ENCODE measurements at regions not wholly inside any gene's neighbourhood (a gene's known extent, or its start where the extent isn't known, plus 50 kb on each side); places are given as distances from the start of the nearest gene placed in this dataset.

DNA sequence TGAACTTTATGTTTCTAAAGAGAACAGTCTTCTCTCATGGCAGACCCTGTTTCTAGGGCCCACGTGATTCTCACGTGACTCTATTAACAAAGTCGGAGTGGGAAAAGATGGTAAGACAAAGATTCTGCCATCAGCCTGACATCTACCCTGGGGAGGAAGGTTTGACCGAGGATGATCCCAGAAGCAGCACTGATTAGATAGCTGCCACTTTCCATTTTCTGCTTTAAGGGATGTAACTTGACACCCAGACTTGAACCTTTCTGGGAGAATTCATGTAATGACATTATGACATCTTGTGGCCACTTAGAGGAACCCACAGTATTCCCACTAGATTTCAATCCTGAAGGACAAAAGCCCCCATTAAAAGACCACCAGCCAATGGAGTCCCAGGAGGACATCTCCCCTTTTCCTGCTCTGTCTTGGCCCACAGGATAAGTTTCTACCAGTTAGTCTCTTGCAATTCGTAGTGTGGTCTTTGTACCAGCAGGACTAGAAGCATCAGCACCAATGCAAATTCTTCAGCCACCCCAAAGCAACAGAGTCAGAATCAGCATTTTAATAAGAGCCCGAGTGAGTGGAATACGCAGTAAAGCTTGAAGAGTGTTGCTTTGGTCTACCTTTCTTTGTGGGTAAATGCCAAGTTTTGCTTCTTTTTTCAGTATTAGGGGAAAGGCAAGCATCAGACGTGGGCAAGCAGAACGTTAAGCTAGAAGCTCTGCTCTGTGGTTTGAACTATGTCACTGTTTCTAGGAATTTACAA lies 480.5 kb upstream of the PROK2 start:
- DNase-seq, result peak; percentile 18

DNA sequence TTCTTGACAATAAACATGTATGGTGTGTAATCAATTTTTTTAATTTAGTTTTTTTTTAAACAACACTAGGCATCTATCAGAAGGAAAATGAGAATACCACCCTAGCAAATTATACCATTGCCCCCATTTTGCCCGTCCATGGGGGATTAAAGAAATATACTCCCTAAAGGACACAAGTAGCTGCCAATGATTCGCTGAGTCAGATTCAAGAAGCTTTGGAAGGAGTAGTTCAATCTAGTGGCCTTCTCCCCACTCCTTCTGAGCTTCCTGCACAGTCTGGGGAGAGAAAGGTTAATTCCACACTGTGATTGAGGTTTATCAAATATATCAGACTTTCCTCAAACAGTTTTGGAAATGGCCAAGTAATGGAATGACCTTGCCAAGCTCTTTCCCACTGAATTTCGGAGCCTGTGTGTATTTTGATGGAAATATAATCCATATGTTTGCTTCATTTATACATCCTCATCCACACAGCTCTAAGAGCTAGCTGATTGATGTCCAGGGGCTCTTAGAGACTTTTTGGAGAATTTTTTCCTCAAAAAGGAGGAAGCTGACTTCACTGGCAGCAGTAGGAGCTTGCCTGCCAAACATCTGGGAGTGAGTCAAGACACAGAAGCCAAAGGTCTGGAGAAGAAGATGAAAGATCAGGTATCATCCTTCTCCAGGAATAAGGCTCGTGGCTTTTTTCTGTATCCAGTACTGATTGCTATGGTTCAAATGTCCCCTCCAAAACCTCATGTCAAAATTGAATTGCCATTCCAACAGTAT lies 478.5 kb upstream of the PROK2 start:
- no peak for DNase-seq

DNA sequence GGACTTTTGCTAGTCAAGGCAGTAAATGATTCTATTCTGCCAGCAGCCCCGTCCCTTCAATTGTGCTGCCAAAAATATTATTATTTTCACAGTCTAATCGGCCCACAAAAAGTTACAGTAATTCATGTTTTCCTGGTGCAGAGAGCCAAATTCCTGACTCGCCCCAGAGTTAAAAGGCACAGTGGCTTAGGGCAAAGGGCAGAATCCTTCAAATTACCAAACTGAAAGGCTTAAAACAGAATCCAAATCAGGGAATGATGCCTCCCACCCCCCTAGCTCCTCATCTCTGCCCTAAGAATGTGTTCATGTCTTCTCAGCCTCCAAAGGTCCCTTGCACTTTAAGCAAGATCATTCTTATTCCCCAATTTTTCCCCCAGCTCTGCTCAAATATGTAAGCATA lies 477.8 kb upstream of the PROK2 start:
- DNase-seq, result no peak

DNA sequence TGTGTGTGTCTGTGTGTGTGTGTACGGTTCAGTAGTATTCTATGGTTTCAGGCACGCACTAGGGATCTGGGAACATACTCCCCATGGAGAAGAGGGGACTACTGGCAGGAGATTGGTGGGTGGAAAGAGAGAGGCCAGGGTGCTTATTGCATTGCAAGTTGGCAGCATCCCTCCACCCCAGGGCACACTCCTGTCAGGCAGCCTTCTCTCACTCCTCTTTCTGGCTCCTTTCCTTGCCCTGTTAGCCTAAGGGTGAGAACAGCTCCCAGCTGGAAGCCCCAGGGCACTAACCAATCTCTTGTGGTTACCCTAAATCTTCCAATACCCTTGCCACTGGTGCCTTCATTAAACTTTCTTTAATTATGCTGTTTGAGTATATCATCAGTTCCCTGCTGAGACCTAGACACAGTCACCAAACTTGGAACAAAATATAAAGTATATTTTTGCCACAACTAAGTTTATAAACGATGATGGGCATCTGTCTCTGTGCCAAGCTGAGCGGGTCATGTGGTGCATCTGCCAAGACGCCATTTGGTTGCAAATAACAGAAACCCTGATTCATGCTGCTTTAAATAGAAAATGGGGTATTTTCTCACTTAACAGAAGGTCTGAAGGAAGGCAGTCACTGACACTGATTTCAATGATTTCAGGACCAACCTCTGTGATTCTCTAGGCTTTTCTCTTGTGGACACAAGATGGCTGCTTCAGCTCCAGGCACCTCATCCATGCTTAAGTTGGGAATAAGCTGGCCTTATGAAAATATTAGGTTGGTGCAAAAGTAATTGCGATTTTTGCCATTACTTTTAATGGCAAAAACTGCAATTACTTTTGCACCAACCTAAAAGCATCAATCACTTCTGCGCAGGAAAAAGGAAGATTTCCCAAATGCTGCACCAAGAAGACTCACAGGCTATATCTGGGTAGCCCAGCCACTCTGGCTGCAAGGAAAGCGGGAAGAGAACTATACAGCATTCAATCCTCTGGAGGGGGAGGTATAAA lies 476.9 kb upstream of the PROK2 start:
- DNase-seq, result no peak

DNA sequence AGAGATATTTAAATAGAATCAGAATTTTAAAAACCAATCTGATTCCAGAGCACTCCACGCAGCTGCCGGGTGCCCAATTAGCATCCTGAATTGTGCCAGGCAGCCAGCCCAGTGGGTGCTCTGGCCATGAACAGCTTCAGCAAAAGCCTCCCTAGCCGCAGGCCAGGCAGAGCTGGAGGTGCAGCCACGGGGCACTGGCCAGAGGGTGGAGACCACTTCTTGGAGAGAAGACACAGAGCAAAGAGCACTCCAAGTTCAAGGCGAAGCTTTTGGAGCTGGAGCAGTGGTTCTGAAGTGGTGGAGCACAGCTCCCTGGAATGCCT lies 475.6 kb upstream of the PROK2 start:
- no peak for DNase-seq

DNA sequence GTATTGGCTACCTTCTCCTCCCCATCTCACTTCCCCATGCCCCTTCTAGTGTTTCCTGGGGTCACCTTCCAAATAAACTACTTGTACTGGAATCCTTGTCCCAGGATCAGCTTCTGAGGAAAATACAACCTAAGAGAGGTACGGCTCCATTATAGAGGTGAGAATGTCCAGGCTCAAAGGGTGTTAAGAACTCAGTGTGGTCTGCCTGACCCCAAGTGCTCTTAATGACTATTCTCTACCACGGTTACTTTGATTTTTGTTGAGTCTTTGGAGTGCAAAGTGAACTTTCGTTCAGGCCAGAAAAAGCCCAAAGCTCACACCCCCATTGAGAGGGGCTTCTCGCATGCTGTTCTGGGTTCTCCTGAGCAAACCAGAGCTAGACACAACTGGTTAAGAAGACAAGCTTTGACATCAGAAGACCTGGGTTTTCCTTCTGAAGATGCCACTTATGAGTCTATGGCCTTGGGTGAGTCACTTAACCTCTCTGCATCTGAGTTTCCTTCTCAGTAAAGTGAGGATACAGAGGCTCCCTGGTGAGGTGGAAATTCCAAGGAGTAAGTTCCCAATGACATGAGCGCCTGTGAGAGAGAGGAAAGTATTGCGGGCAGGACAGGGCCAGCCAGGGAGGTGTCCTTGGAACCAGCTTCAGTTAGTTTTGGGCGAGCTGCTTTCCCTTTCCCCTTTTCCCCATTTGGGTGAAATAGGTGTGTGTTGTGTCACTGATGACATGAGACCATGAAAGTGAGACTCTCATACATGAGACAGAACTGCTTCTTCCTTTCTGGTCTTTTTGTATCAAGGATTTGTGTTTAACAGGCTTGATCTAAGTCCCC lies 475.0 kb upstream of the PROK2 start:
- no peak for DNase-seq

DNA sequence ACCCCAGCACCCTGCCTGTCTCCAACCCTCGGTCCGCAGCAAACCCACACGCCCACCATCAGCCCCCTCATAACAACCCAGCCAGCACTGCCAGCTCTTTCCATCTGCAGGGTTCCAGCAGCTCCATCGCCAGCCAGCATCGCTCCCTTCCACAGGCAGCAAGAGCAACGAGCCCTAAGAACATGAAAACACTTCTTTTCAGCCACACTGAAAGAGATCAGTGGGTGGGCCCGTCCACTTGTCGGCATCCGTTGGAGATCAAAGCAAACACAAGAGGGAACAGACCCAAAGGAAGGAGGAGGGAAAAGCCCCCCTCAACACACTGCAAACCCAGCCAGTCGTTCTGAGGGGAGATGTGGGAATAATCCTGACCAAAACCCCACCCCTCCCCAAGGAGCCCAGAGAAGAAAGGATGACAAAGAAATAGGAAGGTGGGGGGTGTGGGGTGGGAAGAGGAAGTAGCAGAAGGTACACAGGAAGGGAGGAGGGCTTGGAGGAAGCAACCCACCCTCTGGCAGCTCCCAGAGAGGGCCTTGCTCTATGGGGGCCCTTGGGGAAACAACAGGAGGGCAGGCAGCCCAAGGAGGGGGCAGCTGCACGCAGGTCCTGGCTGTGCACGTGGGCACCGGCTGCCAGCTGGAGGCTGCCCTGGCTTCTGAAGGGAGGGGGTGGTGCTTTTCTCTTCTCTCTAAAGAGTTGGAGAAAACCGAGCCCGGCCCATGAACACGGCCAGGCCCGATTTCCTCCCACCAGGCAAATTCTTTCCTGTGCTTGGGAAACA lies 473.6 kb upstream of the PROK2 start:
- DNase-seq, result peak; percentile 47

DNA sequence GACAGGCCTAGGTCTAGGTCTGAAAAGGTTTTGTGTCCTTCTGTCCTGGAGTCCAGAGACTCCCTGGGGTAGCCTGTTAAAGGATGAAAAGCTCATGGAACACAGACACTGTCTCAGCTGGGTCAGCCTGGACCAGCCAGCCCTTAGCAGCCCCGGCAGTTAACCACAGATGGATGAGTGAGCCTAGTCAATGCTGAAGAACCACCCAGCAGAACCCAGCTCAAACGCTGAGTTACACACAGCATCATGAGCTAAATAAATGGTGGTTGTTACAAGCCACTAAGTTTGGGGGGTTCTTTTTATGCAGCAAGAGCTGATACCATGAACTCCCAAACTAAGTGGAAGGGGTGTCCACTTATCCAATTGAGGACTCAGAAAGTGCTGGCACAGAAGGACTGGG lies 472.8 kb upstream of the PROK2 start:
- no peak for DNase-seq

DNA sequence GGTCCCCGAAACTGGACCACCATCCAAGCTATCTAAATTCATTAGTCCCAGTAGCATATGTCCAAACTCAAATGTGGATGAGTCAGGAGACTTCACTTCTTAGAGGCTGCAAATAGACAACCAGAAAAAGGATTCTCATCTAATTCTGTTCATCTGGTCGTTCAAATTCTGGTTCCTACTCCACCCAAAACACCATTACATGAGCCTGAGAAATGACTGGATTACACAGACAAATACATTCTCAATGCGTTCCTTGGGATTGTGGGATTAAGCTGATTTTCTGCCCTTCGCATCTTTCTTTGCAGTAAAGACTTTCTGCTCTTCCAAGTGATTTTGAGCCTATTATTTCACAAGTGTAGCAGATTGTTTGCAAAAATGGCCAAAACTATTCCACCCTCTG lies 472.3 kb upstream of the PROK2 start:
- no peak for DNase-seq

DNA sequence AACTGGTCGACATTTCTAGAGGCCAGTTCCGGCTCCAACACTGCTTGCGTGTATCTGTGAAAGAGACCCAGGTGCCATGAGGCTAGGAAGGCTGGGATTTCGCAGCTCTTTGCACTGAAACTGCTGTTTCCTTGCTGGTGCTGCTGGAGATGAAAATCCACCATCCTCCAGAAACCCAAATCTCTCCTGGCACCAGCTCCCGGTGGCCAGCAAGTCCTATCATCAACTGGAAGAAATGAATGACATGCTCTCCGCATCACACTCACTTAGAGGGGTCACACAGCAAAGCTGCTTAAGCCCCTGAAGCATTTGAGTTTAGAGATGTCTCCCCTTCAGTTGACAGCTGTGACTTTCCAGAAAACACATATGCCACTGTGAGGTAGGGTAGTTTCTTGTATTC lies 471.8 kb upstream of the PROK2 start:
- DNase-seq, result no peak

DNA sequence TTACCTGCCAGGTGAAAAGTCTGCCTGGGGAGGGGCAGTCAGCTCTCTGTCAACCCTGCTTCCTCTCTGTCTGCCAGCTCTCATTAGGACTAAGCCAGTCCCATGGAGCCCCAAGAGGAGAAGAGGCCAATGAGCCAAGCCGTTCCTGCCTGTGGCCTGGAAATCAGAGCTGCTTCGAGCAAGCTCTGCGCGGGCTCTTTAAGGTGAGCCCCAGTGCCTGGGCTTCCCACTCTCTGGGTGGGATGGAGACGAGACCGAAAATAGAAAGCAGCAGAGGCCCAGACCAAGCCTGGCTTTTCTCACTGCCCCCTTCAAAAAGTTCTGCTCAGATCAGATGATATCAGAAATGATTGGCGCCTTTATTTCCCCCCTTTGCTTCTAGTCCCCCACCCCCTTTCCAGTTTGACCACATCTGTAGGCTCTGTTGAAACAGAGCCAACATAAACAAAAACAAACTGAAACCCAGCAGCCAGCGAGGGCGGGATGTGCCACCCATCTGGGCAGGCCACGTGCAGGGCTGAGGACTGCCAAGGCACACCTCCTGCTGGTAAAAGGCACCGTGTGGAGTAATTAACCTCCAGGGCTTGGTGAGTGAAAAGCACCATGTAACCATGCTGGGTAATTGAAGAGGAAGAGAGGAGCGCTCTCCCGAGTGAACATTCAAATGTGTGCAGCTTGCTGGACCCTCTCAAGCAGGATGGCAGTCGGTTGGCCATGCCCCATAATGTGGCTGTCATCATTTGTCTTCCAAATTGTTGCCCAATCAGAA lies 471.0 kb upstream of the PROK2 start:
- peak; percentile 86 for DNase-seq

DNA sequence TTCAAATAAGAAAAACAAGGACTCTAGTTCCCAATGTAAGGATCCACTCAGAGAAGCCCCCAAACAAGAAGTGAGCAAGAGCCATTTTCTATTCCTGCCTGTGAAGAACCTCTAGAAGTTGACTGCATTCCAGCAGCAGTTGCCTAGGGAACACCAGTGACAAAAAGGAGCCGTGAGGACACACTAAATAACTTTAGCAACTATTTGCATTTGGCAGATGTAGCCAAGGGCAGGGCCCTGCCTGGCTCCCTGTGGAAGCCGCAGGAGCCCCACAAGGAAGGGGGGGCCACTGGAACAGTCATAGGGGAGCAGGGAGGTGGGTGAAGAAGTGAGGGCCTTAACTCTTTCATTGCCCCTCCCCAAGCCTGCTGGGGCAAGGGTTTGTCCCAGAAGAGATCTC lies 470.2 kb upstream of the PROK2 start:
- DNase-seq, result peak; percentile 13

DNA sequence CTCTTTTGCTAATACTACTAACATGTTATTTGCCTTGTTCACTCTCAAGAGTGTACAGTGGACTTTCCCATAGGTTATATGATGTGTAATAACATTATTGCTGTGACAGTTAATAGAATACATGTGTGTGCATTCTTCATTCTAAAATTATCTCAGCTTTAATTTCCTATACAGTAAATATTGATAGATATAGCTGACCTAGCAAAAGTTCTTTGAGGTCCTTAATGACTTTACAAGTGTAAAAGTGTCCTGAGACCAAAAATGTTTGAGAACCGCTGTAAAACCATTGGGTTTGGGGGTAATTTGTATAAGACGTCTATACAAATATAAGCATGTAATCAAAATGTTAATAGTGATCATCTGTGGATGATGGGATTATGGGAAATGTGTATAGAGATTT lies 469.5 kb upstream of the PROK2 start:
- no peak for DNase-seq

DNA sequence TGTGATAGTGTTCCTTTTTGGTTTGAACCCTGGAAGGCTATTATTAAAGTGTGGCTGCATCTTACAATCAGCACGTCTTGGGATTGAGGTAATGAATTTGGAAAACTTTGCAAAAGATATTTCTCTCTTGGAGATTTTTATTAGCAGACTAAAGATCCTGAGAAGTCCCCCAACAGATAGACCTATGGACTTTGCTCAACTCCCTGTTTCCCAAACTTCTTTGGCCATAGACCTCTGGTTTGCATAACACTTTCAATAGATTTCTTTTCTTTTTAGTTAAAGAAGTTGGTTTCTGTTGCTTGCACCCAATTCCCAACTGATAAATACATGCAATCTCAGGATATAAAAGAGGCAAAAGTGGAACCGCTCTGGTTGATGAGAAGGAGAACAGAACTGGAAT lies 465.8 kb upstream of the PROK2 start:
- DNase-seq, result no peak

DNA sequence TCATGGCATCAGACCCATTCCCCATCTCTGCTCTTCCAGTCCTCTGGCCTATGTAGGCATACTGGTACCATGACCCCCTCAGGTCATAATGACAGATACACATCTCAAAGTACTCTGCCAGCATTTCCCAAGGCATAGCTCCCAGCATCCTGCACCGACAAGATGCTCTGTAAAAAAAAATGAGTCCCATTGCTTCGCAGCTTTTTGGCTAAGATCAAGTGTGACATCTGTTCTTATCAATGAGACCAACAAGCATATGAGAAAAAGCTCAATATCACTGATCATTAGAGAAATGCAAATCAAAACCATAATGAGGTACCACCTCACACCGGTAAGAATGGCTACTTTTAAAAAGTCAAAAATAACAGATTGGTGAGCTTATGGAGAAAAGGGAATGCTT lies 463.9 kb upstream of the PROK2 start:
- DNase-seq, result no peak

DNA sequence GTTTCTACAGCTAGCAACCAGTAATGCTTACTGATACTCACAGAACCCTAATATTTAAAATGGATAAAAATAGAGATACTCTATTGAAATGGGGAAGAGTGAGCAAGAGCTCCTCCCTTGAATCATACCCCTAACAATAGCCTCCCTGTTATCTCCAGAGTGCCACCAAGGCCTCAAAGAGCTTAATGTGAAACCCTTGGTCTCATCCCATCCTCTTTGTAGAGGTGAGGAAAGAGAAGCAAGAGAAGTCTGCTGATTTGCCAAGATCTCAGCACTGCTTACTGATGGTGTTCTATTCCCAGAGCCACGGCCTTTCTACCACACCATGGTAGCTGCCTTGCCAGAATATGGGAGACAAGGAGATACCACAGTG lies 463.4 kb upstream of the PROK2 start:
- DNase-seq, result no peak

DNA sequence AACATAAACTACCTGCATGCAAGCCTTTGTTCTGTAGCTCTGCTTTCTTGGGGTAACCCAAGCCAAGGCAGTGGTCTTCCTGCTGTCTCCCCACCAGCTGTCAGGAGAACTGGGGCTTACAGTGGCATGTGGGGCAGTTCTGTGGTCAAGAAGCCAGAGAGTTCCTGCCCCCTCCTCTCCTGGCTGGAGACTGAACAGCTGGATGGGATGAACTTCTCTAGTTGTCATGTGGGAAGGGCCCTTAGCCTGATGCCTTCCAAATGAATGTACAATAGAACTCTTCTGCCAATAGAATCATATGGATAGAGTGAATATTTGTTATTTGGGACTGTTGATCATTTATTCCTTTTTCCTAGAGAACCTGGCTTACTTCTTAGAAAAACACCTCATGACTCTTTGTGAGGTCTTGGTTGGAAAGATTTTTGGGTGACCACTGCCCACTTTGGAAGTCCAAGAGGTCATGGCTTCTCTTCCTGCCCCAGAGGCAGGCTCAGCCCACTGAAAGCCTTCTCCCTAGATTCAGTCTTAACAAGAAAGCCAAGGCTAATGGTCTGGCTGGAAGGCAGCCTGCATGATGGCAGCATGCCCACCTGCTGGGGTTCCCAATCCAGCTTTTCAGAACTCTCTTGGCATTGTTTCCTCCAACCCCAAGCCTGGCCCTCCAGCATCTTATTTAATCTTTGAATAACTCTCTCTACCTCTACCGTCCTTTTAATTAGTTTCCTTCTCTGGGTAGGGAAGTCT lies 462.9 kb upstream of the PROK2 start:
- peak; percentile 16 for DNase-seq

DNA sequence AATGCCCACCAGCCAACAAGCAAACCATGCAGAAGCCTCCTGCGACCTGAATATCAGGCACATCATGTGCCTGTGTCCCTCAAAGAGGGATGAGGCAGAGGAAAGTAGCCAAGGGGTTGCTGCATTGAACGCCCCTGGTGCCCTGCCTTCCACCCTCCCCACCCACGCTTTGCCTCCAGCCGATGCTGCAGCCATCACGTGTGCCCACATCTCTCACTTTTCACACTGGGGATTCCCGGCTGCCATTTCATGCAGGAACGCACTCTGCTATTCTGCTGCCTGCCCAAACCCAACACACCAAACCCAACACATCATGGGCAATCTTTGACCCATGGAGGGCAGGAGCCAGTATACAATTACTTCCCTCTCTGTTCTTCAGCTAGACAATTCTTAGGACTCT lies 462.2 kb upstream of the PROK2 start:
- no peak for DNase-seq

DNA sequence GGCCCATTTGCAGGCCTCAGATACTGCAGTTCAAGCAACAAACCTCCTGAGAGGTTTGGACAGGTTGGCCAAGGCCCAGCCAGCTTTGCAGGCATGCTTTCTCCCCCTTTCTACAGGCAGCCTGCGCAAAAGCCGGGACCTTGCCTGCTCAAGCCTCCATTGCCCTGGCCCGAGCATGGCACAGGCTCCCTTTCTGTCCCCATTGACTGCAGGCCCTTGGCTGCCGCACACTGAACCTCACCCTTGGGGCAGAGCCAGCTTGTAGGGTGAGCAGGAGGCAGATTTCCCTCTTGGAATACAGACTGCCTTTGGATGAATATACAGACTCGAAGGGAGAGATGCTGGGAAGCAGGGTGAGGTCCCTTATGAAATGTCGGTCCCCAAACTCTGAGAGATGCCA lies 461.7 kb upstream of the PROK2 start:
- DNase-seq, result no peak

DNA sequence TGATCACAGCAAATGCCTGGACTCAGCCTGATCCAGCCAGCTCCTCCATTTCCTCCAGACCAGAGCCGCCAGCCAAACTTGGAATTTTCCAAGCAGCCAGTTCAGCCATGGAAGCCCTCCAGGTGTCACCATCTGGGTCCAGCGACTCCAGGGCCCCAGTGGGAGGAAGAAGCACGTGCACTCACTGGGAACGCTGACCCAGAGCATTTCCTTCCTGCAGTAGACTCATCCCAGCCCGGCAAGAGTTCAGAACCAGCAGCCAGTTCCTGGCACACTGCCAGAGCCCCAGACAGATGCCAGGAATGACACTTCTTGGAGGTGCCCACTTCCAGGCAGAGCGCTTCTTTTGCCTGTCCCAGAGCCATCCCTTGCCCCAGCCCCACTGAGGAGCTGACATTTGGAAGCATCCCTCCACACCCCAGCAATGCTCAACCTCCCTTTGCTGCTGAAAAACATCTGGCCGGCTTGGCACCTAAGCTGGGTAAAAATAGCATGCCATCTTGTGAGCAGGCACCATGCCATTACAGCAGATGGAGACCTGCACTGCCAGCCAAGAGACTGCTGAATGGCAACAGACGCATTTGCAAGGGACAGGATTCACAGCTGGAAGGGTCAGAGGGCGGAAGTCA lies 460.3 kb upstream of the PROK2 start:
- DNase-seq, result no peak

Measured in NCI-H1105 treated with DMSO at 0.1 percent for 48 hours (cell line).